Activated CD4-positive, alpha-beta T cell treated with anti-CD3 and anti-CD28 coated beads, Interleukin-2, amount 50 U/mL, for 24 hours (primary cell): ENCODE measurements at regions not wholly inside any gene's neighbourhood (a gene's known extent, or its start where the extent isn't known, plus 50 kb on each side); places are given as distances from the start of the nearest gene placed in this dataset.
"Not testable (repeated sequence)": the region's sequence is repeated elsewhere in the genome, so short reads cannot be mapped to it uniquely, and the experiment has no call there.

Experiments
- DNase-seq, 2 donors: peaks; one replicate each; pipeline ENCODE4 v3.0.0-alpha.2; 2020; ENCODE audit warnings: low read depth in 1 of 2, low spot score in 1 of 2

DNA sequence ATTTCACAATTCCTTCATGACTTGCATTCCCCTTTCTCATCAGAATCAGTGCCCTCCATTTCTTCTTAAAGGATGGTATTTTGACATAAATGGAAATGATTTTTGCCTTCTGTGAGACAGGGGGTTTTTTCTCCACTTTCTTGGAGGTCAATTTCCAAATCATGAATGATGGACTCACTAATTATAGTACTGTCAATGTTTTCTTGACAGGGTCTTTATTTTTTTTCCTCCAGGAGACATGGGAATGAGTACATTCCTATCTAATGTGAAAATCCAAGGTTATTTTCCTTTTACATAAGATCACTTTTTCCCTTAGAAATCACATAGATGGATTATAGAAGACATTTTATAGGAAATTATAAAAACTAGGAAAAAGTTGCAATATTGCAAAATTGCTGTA is 141.7 kb downstream of the SPATA31A6 start:
- not testable (repeated sequence) for DNase-seq

DNA sequence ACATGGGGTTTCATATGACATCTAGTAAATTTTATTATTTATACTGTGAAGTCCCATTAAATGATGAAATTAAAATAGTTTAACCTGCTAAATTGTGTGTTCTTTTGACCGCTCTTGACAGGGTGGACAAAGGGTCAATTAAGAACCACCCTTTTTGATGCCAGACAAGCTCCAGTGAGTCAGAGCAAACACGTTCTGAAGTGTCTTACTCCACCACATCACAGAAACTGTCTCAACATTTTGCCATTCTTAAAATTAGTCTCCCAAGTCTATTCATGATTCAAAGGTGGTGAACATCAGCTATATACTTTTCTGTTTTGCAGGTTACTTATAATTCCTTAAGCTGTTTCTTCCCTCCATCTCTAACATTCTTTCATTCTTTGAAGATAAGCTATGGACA is 142.1 kb downstream of the SPATA31A6 start:
- DNase-seq = not testable (repeated sequence)

DNA sequence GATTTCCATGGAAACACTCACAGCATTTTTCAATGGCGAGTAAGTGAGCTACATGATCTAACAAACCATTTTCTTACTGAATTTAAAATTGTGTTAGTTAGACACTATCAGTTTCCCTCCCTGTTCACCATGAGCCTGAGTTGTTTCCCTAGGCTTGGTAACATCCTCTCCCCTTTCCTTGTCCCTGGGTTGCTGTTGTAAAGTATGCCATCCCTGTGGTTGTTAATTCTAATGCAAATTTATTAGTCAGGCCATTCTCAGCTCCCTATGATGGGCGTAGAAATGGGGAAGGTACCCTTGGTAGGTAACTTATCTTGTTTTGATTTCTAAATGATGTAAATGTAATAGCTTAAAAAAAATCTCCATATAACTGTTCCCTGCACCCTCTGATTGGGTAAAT is 143.0 kb downstream of the SPATA31A6 start:
- not testable (repeated sequence) for DNase-seq

DNA sequence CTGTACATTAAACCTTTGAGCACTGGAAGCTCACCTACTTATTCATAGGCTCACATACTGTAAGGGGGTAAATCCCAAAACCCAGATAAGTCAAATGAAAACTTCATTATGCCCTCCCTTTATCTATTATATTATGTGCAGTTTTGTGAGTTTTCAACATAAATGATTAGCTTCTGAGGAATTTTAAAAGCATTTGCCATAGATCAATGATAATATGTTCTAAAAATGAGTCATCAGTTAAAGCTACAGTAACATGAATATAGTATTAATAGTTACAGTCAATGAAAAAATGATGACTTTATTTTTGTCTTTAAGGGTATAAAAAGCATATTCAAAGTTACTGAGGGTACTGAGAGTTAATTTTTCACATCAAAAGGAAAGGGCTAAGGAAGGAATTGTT is 151.9 kb downstream of the SPATA31A6 start:
- not testable (repeated sequence) for DNase-seq

DNA sequence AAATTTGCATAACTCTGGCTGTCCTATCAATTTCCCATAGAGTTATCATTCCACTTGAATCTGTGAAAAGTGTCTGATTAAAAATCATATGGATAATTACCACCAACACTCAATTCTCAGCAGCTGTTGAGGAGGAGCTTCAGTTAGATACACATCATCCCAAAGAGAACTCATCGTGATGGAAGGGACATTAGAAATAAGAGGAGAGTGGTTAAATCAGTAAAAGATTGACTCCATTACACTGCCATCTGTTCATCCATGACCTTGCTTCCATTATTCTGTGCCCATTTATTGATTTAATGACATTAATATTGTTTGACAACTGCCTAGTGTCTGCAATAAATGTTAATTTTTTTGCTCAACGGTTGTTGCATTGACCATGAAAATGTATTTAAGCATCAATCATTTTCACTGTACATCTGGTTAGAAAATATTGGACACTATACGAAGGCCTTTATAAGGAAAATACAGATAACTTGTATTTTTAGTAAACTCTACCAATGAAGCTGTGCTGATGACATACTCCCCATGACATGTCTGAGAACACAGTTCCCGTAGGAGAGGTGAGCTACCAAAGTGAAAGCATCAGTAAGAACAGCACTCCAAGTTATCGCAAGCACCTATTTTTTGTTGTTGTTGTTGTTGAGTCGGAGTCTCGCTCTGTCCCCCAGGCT is 152.7 kb downstream of the SPATA31A6 start:
- DNase-seq = not testable (repeated sequence)

DNA sequence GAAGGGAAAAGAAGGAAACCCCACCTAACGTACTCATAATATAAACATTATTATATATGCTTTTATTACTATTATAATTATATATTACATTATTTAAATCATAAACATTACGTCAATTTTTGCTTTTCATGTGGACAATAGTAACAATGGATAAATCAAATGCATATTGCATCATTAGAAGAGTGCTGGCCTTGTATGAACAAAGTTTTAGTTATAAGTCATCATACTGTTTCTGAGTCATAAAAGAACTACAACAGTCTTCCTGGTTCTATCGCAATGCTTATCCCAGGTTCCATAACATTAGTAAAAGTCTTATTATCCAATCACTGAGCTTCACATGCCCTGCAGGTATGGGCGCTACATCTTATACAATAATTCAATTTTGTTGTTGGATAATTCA is 154.8 kb downstream of the SPATA31A6 start:
- not testable (repeated sequence) for DNase-seq

DNA sequence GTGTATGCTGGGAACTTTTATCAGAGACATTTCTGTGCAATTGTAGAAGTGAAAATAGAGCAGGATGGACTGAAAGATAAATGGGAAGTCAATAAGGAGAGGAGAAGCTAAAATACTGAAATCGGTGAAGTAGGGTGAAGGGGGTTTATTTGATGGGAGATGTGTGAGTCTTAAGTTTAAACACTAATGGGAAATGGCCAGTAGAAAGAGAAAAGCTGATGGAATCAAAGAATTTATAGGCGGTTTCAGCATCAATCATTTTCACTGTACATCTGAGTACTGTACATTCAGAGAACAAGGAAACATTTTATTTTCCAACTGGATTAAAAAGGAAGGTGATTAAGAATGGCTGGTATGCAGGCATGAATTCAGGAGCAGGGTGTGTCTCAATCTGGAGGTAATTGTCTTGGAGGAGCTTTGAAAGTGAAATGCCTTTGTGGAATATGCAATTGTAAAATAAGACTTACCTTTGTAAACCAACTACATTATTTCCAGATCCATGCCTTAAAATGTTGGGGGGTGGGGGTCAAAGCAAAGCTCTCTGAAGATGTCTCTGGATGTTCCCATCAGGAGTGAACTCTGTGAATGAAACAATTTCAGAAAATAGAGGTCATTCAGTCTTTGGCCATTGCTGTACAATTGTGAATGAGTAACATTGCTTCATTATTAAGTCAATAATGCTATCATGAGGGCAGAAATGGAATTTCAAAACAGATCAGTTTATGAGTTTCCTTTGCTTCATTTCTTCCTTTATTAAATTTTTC is 156.4 kb downstream of the SPATA31A6 start:
- DNase-seq = not testable (repeated sequence)

DNA sequence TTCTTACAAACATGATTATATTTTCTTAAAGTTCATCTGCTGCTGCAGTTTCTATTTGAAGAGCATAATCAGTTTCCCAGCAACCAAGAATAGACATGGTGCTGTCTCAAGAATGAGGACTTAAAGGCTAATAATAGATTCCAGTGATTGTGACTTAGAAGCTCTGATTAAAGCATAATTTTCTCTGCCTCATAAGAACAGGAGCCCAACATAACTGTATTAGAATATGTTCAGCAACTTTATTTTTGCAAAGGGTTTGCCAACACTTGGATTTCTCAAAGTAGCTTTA is 156.9 kb downstream of the SPATA31A6 start:
- DNase-seq = not testable (repeated sequence)

DNA sequence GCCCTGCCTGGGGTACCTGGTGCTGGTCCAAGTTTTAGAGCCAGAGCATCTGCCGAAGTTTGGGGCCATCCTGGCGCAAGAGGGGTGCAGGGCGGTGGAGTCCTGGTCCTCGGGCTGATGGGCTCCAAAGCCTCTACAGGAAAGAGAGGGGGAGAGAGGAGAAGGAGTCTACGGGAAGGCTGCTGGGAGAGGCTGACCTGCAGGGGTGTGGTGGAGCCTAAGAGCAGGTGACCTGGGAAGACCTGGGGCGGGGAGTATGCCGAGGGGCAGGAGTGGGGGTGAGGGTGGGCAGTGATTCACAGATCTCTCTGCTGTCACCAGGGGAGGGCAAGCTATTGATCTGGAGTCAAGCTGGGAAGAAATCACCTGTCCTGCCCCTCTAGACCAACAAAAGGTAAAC is 158.4 kb downstream of the SPATA31A6 start:
- not testable (repeated sequence) for DNase-seq

DNA sequence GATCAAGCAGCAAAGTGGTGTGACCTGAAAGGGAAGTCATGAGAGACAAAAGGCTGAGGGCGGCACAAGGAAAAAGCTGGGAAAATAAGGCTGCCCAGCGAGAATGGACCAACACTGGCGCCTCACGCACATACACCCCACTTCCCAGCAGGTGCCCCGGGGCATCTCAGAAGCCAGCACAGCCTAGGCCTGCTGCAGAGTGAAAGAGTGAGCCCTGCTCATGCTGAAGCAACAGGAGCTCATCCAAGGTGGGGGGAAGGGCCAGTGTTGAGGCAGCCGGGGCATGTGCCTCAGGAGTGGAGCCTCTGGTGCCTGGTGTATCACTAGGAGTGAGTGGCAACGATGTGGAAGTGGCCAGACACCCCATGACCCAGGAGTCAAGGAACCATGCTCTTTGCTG is 158.8 kb downstream of the SPATA31A6 start:
- not testable (repeated sequence) for DNase-seq

DNA sequence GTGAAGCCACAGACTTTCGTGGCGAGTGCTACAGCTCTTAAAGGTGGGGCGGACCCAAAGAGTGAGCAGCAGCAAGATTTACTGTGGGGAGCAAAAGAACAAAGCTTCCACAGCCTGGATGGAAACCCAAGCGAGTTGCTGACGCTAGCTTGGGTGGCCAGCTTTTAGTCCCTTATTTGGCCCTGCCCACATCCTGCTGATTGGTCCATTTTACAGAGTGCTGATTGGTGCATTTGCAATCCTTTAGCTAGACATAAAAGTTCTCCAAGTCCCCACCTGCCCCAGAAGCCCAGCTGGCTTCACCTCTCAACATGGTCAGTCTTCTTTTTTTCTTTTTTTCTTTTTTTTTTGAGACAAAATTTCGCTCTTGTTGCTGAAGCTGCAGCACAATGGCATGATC is 161.0 kb downstream of the SPATA31A6 start:
- not testable (repeated sequence) for DNase-seq

DNA sequence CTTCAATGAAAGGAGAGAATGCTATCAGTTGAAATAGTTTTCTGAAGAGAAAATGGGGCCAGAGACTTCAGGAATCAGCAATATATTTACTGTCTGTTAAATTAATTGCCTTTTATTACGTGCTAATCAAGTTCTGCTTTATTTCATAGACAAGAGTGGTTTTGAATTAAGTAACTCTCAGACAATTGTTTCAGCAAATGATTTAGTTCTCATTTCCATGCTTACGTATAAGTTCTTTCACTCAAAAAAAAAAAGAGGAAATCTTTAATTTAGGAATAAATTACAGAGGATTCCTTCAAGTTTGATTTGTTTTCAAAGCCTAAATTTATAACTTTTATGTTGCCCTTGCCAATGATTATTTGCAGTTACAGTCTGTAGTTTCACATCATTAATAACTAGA is 163.5 kb downstream of the SPATA31A6 start:
- not testable (repeated sequence) for DNase-seq

DNA sequence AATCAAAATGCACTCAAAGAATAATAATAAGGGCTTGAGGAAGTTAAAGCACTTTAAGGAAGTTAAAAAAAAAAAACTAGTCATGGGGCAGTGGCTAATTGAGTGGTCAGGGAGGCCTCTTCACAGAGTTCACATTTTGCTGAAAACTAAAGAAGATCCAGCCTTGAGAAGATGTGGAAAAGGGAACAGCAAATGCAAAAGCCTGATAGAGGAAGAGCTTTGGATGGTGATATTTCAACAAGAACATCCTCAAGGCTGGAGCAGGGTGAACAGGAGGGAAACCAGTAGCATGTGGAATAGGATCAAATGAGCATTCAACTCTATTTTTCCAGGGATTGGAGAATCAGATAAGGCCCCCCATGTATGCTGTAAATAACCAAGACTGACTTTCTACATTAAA is 165.7 kb downstream of the SPATA31A6 start:
- DNase-seq = not testable (repeated sequence)

DNA sequence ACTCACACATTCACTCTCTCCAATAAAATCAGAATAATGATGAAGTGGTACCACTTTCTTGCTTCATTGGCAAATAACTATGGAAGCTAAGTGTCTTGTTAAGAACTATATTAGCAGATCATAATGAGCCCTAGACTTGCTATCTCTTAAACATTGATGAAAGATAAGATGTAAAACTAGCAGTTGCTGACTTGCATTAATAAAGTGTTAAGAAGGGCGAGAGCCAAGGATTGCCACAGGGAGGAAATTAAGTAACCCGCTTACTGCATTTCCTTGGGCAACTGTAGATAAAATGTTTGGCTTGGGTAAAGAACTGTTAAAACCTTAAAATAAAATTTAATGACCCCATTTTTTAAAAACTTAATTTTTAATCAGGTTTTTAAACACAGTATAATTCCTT is 167.0 kb downstream of the SPATA31A6 start:
- not testable (repeated sequence) for DNase-seq

DNA sequence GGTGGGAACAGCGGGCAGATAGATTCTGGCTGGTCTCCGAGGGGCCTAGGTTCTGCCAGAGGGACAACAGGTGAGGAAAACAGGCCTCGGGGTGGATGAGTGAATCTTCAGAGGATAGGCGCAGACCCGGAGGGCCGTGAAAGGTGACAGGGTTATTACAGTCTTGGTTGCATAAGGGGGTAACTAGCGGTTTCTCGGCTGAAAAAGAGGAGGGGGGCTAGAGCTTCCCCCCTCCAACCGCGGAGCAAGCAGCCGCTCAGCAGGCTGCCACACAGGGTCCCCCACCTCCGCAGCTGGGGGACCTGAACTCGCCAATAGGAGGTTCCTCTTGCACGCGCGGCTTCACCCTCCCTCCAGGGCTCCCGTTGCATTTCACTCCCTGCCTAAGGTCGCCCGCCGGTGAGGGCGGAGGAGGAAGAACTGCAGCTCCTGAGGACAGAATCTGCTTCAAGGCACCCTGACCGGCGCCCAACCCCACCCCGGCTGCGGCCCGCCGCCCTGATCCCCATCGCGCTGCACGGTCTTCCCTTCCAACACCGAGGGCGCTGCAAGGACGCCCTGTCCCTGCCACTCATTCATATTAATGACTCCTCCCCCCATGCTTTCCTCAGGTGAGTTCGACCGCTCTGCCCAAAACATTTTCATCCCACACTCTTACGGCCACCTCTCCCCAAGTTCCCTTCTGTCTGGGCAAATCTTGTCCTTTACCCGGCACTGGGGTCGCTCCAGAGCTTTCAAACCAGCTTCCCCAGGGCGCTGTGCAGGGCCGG is 174.3 kb downstream of the SPATA31A6 start:
- not testable (repeated sequence) for DNase-seq

DNA sequence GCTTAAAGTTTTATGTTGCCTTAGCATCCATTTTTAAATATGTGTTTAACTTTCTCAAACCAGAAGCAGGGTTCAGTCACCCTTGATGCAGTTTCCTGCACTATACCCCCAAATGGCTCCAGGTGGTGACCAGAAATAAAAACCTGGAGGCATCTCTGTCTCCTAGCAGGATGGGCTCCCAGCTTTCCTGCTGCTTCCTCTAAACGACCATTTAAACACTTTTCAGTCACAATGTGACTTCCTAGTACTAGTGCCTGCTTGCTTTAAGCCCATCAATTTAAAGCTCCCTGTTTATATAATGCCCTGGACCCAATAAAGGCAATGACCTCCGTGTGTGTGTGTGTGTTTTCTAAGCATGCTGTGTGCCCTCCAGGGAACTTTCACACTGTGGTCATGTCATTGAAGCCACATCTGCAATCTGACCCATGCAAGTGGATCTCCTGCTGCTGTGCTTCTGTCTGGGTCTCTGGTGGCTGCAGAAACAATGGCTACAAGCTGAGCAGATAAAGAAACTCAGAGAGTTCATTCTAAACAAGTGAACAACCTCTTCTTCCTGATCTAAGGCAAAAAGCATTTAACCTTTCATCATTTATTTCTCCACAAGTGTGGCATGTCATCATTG is 175.3 kb downstream of the SPATA31A6 start:
- not testable (repeated sequence) for DNase-seq

DNA sequence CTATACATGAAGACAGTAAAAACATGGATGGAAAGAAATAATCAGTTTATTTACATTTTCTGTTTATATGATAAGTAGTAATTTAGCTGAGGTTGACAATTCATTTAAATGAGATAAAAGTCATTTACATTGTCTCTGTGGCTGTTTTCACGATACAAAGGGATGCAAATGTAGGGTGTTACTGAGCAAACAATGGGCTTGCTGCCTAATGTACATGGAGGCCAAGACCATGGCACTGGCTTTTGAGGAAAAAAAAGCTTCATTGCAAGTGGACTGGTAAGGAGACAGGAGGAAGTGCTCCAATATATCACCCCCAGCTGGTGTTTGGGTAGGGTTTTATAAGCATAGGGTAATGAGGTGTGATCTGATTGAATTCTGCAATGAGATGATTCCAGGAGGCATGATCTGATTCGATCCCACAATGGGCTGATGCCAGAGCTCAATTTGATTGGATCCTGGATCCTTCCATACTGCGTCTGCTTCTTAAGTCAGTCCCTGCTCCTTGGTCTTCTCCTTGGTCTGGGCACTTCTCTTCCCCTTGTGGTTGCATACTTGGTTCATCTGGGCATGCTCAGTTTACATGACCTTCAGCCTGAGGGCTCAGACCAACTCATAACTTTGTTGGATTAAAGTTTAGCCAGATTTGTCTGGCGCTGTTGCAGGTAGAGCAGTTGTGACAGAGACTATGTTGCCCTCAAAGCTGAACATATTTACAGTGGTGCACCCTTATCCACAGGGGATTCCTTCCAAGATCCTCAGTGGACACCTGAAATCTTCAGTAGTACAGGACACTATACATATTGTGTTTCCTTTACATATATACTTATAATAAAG is 181.2 kb downstream of the SPATA31A6 start:
- DNase-seq = not testable (repeated sequence)

DNA sequence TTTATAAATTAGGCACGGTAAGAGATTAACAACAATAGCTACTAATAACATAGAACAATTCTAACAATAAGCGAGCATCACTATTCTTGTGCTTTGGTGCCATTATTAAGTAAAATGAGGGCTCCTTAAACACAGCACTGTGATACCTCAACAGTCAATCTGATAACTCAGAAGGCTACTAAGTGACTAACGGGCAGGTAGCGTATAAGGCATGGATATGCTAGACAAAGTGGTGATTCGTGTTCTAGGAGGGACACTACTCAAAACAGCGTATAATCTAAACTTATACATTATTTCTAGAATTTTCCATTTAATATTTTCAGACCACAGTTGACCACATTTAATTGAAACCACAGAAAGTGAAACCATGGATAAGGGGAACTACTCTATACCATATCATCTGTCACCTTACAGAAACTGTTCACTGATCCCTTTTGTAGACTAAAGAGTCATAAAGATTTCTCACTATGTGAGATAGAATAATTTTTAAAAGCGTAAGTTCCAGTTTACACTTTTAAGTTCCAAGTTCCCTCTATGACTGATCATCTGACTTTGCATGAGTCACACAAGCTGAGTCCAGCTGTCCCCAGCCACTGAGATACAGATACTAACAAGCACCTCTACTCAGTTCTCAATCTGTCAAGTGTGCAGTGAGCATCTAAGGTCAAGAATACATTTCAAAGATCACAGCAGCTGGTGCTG is 181.9 kb downstream of the SPATA31A6 start:
- not testable (repeated sequence) for DNase-seq

DNA sequence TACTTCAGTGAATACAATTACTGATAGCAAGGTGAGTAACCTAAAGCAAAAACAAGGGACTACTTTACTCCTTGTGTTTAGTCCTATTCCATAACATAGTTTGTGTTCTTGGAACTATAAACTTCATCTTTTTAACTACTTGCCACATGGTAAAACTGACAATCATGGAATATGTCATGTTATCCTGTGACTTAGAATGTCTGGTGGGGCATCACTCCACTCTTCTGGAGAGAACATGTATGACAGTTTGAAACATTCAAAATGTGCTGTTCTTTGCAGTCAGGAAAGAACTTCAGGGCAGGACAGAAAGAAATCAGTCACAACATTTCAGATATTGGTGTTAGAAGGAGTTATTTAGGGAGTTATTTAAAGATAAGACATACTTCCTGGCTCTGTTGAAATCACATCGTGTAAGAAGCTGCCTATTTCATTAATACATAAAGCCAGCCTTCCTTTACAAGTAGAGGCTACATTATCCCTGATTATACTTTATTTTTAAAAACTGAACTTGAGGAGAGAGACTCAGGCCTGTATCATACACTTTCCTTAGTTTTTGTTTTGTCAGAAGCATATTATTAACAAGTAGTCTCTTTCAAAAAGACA is 184.9 kb downstream of the SPATA31A6 start:
- DNase-seq = not testable (repeated sequence)

DNA sequence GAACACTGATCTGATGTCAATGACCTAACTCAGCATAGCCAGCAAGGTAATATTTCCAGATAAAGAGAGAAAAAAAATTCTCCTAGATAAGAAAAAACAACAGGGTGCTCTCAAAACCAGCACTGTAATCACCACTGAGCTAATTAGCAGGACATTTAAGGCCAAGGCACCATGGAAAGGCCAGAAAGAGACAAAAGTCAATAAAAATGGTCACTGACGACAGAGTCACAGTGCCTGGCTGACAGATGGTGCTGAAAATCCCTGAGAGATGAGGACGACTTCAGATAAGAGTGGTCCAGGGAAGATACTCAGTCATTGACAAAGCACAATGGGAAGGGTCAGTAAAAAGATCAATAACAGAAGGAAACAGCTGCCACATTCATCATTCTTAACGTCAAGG is 186.7 kb downstream of the SPATA31A6 start:
- not testable (repeated sequence) for DNase-seq
